GM11168 (cell line): ENCODE measurements at regions not wholly inside any gene's neighbourhood (a gene's known extent, or its start where the extent isn't known, plus 50 kb on each side); places are given as distances from the start of the nearest gene placed in this dataset.

Experiments
- in situ Hi-C: fragments of 300-500 bp; cut with MboI; formaldehyde crosslinking; loops from one replicate; pipeline ENCODE4 v1.12.0; 2022; ENCODE audit warnings: low sequenced_read_pairs; ENCODE audit not compliant: unreplicated experiment

DNA sequence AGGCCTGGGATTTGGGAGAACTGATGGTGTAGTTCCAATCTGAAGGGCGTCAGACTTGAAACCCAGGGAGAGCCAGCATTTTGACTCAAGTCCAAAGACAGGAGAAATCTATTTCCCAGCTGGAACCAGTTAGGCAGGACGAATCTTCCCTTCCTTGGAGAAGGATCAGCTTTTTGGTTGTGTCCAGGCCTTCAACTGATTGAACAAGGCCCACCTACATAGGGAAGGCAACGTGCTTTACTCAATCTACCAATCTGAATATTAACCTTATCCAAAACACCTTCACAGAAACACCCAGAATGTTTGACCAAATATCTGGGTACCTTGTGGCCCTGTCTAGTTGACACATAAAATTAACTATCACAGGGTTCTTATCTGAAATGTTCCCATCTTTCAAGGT lies 221.9 kb upstream of the DLGAP1 start:
- in situ Hi-C loops, result no loop called here

DNA sequence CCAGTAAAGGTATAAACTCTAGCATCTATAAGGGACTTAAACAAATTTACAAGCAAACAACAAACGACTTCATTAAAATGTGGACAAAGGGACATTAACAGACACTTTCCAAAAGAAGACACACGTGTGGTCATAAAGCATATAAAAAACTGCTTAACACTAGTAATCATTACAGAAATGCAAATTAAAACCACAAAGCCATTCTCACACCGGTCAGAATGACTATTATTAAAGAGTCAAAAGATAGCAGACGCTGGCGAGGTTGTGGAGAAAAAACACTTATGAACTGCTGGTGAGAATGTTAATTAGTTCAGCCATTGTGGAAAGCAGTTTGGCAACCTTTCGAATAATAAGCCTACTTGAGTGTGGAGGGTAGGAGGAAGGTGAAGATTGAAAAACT lies 217.1 kb upstream of the DLGAP1 start:
- in situ Hi-C loops, result no loop called here

- in situ Hi-C loops, result no loop called here
These were observed 203.7 kb upstream of the DLGAP1 start for GRCh38 chr18:4658804-4659203.

DNA sequence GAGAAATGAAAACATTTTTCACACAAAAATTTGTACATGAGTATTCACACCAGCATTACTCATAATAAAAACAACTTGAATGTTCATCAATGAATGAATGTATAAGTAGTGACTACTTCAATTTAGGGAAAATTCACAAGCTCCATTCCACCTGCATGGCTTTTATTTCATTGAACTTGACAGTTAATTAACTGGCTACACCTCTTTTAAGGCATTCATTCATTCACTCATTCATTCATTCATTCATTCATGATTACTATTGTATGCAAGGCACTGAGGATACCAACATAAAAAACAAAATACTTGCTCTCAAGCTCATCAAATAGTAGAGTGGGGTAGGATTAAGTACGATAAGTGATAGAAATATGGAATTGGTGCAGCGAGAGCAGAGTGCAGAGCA lies 198.3 kb upstream of the DLGAP1 start:
- in situ Hi-C loops, result no loop called here

DNA sequence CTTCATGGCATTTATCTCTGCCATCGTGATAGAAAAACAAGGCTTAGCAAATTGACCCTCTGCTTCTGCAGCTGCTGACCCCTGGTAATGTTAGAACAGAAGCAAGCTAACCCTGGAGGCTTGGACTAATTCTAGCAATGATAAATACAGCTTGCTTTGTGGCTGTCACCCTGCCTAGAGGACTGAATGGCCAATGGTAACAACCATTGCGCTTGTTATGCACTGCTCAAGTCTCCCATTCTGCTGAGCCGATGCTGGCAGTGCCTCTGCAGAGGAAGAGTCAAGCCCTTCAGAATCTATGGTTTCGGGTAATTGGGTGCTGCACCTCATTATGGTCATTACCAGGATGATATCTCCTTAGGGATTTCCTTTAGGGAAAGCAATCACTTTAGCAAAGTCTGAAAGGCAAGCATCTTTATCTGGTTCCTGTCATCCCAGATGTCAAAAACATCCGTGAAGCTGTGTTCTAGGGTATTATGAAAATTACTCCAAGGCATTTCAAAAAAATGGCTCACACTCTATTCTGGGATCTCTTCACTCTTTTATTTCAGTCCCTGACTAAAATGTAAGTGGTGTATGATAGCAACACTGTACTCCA lies 186.8 kb upstream of the DLGAP1 start:
- in situ Hi-C loops, result no loop called here

DNA sequence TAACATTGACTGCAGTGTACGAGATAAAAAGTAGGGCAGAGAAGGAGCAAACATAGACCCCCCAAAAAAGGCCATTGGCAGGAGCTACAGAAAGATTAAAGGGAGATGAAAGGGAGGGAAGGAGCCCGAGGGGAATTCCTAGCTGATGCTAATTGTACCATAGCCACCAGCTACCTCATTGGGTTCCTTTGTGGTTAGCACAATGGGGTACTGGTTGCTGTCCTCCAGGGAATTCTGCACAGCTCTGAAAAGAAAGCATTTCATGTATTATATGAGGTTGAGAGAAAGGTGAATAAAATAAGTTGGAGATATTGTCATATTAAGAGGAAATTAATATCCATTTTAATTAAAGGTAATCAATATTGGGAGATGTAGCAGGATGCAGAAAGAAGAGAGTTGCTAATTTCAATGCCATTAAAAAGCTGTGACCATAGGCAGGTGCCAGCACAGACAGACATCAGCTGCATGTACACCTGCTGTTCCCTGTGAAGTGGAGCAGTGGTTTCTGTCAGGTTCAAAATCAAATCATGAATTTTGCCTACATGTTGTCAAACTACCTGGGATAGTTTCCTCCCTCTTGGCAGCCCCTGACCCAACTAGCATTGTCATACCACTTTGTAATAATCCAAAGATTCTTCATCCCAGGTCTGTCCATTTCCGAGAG lies 185.4 kb upstream of the DLGAP1 start:
- in situ Hi-C loops, result no loop called here

GRCh38 chr18:4639628-4640310 lies 184.7 kb upstream of the DLGAP1 start:
- in situ Hi-C loops, result no loop called here

GRCh38 chr18:4638680-4639079 lies 183.6 kb upstream of the DLGAP1 start:
- in situ Hi-C loops, result no loop called here

- in situ Hi-C loops, result no loop called here
These were observed 182.8 kb upstream of the DLGAP1 start for GRCh38 chr18:4637876-4638275.

- in situ Hi-C loops, result no loop called here
These were observed 181.9 kb upstream of the DLGAP1 start for GRCh38 chr18:4636967-4637366.

DNA sequence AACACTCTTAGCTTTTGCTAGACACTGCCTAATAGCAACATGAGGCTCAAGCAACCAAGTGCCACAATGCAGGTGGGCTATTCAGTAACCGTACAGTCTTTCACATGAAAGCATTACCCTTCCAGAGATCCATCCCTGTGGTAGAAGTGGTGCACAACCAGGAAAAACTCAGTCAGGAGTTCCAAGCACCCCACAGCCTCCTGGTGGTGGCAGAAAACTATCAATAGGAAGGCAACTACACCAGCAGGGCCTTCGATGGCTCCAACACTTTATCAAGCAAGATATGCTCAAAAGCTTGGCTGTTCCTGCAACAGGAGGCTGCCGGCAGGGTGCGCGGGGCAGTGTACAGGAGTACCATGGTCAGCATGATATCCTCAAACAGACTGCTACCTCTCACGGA lies 176.1 kb upstream of the DLGAP1 start:
- in situ Hi-C loops, result no loop called here

- in situ Hi-C loops, result no loop called here
These were observed 150.1 kb upstream of the DLGAP1 start for GRCh38 chr18:4605212-4605611.

GRCh38 chr18:4603955-4604354 lies 148.8 kb upstream of the DLGAP1 start:
- in situ Hi-C loops, result no loop called here

- in situ Hi-C loops, result no loop called here
These were observed 144.2 kb upstream of the DLGAP1 start for GRCh38 chr18:4599312-4599711.

DNA sequence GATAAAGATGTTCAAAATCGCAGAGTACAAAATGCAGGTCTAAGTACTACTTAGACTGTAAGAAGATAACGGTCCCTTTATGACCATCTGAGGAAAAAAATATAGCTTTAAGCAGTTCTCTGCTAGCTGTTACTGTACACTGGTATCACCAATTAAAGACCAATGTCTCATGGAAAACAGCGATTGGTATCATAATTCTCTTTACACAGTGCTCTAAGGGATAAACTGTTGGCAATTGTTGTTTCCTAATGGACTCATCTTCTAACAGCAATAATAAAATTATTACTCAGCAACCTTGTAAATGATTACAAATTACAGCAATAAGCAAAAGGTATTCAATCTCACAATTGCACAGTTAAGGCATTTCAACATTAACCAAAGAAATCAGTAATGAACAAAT lies 142.2 kb upstream of the DLGAP1 start:
- in situ Hi-C loops, result no loop called here

DNA sequence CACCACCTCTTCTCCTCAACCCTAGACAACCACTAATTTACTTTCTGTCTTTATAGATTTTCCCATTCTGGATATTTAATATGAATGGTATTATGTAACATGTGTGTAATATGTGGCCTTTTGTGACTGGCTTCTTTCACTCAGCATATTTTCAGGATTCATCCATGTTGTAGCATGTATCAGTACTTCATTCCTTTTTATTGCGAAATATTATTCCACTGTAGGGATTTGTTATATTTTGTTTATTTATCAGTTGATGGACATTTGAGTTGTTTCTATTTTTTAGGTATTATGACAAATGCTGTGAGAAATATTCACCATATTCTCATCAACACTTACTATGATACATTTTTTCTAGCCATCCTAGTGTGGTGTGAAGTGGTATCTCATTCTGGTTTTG lies 138.8 kb upstream of the DLGAP1 start:
- in situ Hi-C loops, result no loop called here

- in situ Hi-C loops, result no loop called here
These were observed 138.4 kb upstream of the DLGAP1 start for GRCh38 chr18:4593459-4593858.

GRCh38 chr18:4589056-4589800 lies 134.1 kb upstream of the DLGAP1 start:
- in situ Hi-C loops, result no loop called here

- in situ Hi-C loops, result no loop called here
These were observed 132.1 kb upstream of the DLGAP1 start for GRCh38 chr18:4587204-4587603.

DNA sequence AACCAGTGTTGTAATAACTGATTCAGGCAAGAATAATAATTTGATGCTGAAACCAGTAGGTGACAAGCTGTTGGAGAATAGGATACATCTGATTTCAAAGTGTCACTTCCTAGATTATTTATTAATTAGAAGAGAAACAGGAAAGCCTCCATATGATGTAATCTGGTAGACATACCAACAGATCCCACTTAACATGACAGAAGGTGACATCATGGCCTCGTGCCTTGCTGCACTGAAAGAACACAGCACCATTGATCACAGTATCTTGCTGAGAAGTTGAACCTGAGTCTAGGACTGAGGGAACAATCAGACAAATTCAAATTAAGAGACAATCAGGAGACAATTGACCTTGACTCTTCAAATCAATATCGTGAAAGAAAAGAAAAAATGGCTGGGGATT lies 131.6 kb upstream of the DLGAP1 start:
- in situ Hi-C loops, result no loop called here
